HEK293 (cell line): ENCODE measurements at regions not wholly inside any gene's neighbourhood (a gene's known extent, or its start where the extent isn't known, plus 50 kb on each side); places are given as distances from the start of the nearest gene placed in this dataset.

Experiments
- CTCF ChIA-PET: fragments of 350-600 bp; formaldehyde crosslinking; extraction: SDS; loops from one replicate; lab custom pipeline; 2021; ENCODE audit warnings: antibody characterized with exemption; lab: Yijun Ruan, JAX
- POLR2A ChIA-PET: fragments of 300-600 bp; formaldehyde crosslinking; extraction: SDS; loops from one replicate; lab custom pipeline; 2020; ENCODE audit warnings: antibody characterized with exemption, inconsistent platforms; lab: Yijun Ruan, JAX
- H3K27ac ChIP-seq: fragments of 200-500 bp; sonication (Bioruptor generic); 2 replicates; pipeline ENCODE4 v1.5.1; 2014; ENCODE audit warnings: low read depth, low read length, control low read depth, inconsistent platforms; ENCODE audit errors: extremely low read depth
- H3K36me3 ChIP-seq, 2 experiments: fragments of 200-500 bp in 1 of 2; sonication (Bioruptor generic) in 1 of 2; 1 replicate in 1 of 2; 2 replicates in 1 of 2; pipeline ENCODE4 v1.5.1; 2014 to 2017; ENCODE audit warnings: inconsistent platforms in 2 of 2, low read length in 2 of 2; ENCODE audit not compliant: control insufficient read depth in 2 of 2, insufficient read depth in 1 of 2
- H3K4me1 ChIP-seq: fragments of 200-500 bp; sonication (Bioruptor generic); 2 replicates; pipeline ENCODE4 v1.5.1; 2014; ENCODE audit warnings: mild to moderate bottlenecking, low read length, inconsistent platforms; ENCODE audit not compliant: control insufficient read depth, insufficient read depth
- H3K4me3 ChIP-seq: 2 replicates; pipeline ENCODE4 v1.5.1; 2011; ENCODE audit warnings: low read depth, mild to moderate bottlenecking, control low read depth, low read length, moderate library complexity
- H3K9me3 ChIP-seq: fragments of 200-500 bp; sonication (Bioruptor generic); 2 replicates; pipeline ENCODE4 v1.5.1; 2014; ENCODE audit warnings: low read depth, low read length, inconsistent platforms; ENCODE audit not compliant: control insufficient read depth, insufficient read depth
- FEZF1 ChIP-seq: fragments of 450-650 bp; formaldehyde crosslinking; IDR thresholded peaks from 2 replicates; pipeline ENCODE4 v1.5.1; 2016; ENCODE audit warnings: missing biosample characterization, missing genetic modification characterization
- REPIN1 ChIP-seq: fragments of 450-650 bp; formaldehyde crosslinking; IDR thresholded peaks from 2 replicates; pipeline ENCODE4 v1.5.1; 2017; ENCODE audit warnings: missing biosample characterization, missing genetic modification characterization, low read depth
- TSHZ1 ChIP-seq: fragments of 450-650 bp; formaldehyde crosslinking; IDR thresholded peaks from 2 replicates; pipeline ENCODE4 v1.5.1; 2016; ENCODE audit warnings: missing biosample characterization, missing genetic modification characterization, borderline replicate concordance
- ZEB2 ChIP-seq: fragments of 450-650 bp; formaldehyde crosslinking; IDR thresholded peaks from 2 replicates; pipeline ENCODE4 v1.5.1; 2016; ENCODE audit warnings: missing biosample characterization, missing genetic modification characterization
- ZNF146 ChIP-seq: fragments of 450-650 bp; formaldehyde crosslinking; IDR thresholded peaks from 2 replicates; pipeline ENCODE4 v1.5.1; 2016; ENCODE audit warnings: missing biosample characterization, missing genetic modification characterization
- ZNF148 ChIP-seq: fragments of 450-650 bp; formaldehyde crosslinking; IDR thresholded peaks from 2 replicates; pipeline ENCODE4 v1.5.0; 2017; ENCODE audit warnings: missing biosample characterization, missing genetic modification characterization, borderline replicate concordance
- ZNF155 ChIP-seq: fragments of 450-650 bp; formaldehyde crosslinking; IDR thresholded peaks from 2 replicates; pipeline ENCODE4 v1.5.1; 2016; ENCODE audit warnings: missing biosample characterization, missing genetic modification characterization
- ZNF157 ChIP-seq: fragments of 450-650 bp; formaldehyde crosslinking; IDR thresholded peaks from 2 replicates; pipeline ENCODE4 v1.5.1; 2016; ENCODE audit warnings: missing biosample characterization, missing genetic modification characterization
- ZNF202 ChIP-seq: fragments of 450-650 bp; formaldehyde crosslinking; IDR thresholded peaks from 2 replicates; pipeline ENCODE4 v1.5.1; 2016; ENCODE audit warnings: missing biosample characterization, missing genetic modification characterization, borderline replicate concordance
- ZNF221 ChIP-seq: fragments of 450-650 bp; formaldehyde crosslinking; IDR thresholded peaks from 2 replicates; pipeline ENCODE4 v1.5.1; 2017; ENCODE audit warnings: missing biosample characterization, missing genetic modification characterization, borderline replicate concordance
- ZNF510 ChIP-seq: fragments of 450-650 bp; formaldehyde crosslinking; IDR thresholded peaks from 2 replicates; pipeline ENCODE4 v1.5.1; 2018; ENCODE audit warnings: mild to moderate bottlenecking, missing genetic modification characterization, missing biosample characterization; ENCODE audit not compliant: insufficient replicate concordance
- ZNF521 ChIP-seq: fragments of 450-650 bp; formaldehyde crosslinking; IDR thresholded peaks from 2 replicates; pipeline ENCODE4 v1.5.1; 2017; ENCODE audit warnings: missing biosample characterization, mild to moderate bottlenecking, missing genetic modification characterization
- ZNF548 ChIP-seq: fragments of 450-650 bp; formaldehyde crosslinking; IDR thresholded peaks from 2 replicates; pipeline ENCODE4 v1.5.1; 2016; ENCODE audit warnings: missing biosample characterization, missing genetic modification characterization
- ZNF600 ChIP-seq: fragments of 450-650 bp; formaldehyde crosslinking; IDR thresholded peaks from 2 replicates; pipeline ENCODE4 v1.5.1; 2016; ENCODE audit warnings: missing biosample characterization, missing genetic modification characterization
- ZNF76 ChIP-seq: fragments of 450-650 bp; formaldehyde crosslinking; IDR thresholded peaks from 2 replicates; pipeline ENCODE4; 2016; ENCODE audit warnings: low read depth, missing biosample characterization, missing genetic modification characterization, borderline replicate concordance
- ZNF768 ChIP-seq: fragments of 450-650 bp; formaldehyde crosslinking; IDR thresholded peaks from 2 replicates; pipeline ENCODE4 v1.5.1; 2018; ENCODE audit warnings: missing biosample characterization, mild to moderate bottlenecking, missing genetic modification characterization
- ZNF837 ChIP-seq: fragments of 450-650 bp; formaldehyde crosslinking; IDR thresholded peaks from 2 replicates; pipeline ENCODE4 v1.5.1; 2016; ENCODE audit warnings: missing biosample characterization, missing genetic modification characterization
- ZSCAN16 ChIP-seq: fragments of 450-650 bp; formaldehyde crosslinking; IDR thresholded peaks from 2 replicates; pipeline ENCODE4 v1.5.1; 2016; ENCODE audit warnings: missing biosample characterization, missing genetic modification characterization
- ZSCAN5A ChIP-seq: fragments of 450-650 bp; formaldehyde crosslinking; IDR thresholded peaks from 2 replicates; pipeline ENCODE4 v1.5.1; 2016; ENCODE audit warnings: missing biosample characterization, missing genetic modification characterization
- TF ChIP-seq, protein P1 (sequence below): fragments of 450-650 bp; formaldehyde crosslinking; IDR thresholded peaks from 2 replicates; pipeline ENCODE4 v1.5.1; 2016; ENCODE audit warnings: missing biosample characterization, missing genetic modification characterization, borderline replicate concordance
- TF ChIP-seq, protein P2 (sequence below): fragments of 450-650 bp; formaldehyde crosslinking; IDR thresholded peaks from 2 replicates; pipeline ENCODE4 v1.5.1; 2016; ENCODE audit warnings: missing biosample characterization, missing genetic modification characterization
- TF ChIP-seq, protein P3 (sequence below): fragments of 450-650 bp; formaldehyde crosslinking; IDR thresholded peaks from 2 replicates; pipeline ENCODE4 v1.5.1; 2017; ENCODE audit warnings: missing biosample characterization, missing genetic modification characterization

GRCh38 chr11:95688501-95689222, 100.9 kb downstream of the FAM76B start (continued):
- TF ChIP-seq FEZF1 (no peak), ZNF148 (no peak), ZSCAN5A (tag by site-specific recombination) (no peak), ZNF76 (tag by site-specific recombination) (no peak), REPIN1 (tag by site-specific recombination) (no peak), ZNF155 (no peak)

DNA sequence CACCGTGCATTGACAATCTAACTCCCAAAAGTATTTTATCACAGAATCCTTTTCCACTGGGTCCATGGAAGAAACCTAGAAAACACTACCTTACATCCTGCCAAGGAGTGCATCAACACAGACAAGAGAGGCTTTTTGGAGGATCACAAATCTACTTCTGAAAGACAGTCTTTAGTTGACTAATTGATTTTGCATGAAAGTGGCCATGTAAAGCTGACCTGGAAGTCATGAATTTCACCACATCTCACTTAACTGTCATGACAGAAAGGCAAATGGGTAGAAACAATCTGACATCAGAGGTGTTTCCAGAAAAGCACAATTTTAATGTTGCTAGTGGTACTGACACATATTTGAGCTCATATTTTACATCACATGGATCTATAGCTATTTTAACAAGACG, 101.6 kb downstream of the FAM76B start:
- CTCF ChIA-PET: interaction anchor here (0.6 kb wide), 1 partner anchor 624 kb away, joined by 3 read pairs; no protein-coding TSS in a partner anchor
- Histone ChIP-seq H3K4me3 (no peak overlapping the region), H3K27ac (no peak overlapping the region), H3K9me3 (no peaks in the 10 kb centered on the region), H3K36me3 (no peaks in the 10 kb centered on the region)
- POLR2A ChIA-PET: no interaction called here
- TF ChIP-seq, protein P1, sequence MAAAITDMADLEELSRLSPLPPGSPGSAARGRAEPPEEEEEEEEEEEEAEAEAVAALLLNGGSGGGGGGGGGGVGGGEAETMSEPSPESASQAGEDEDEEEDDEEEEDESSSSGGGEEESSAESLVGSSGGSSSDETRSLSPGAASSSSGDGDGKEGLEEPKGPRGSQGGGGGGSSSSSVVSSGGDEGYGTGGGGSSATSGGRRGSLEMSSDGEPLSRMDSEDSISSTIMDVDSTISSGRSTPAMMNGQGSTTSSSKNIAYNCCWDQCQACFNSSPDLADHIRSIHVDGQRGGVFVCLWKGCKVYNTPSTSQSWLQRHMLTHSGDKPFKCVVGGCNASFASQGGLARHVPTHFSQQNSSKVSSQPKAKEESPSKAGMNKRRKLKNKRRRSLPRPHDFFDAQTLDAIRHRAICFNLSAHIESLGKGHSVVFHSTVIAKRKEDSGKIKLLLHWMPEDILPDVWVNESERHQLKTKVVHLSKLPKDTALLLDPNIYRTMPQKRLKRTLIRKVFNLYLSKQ (tag by site-specific recombination): no peak
- TF ChIP-seq, protein P2, sequence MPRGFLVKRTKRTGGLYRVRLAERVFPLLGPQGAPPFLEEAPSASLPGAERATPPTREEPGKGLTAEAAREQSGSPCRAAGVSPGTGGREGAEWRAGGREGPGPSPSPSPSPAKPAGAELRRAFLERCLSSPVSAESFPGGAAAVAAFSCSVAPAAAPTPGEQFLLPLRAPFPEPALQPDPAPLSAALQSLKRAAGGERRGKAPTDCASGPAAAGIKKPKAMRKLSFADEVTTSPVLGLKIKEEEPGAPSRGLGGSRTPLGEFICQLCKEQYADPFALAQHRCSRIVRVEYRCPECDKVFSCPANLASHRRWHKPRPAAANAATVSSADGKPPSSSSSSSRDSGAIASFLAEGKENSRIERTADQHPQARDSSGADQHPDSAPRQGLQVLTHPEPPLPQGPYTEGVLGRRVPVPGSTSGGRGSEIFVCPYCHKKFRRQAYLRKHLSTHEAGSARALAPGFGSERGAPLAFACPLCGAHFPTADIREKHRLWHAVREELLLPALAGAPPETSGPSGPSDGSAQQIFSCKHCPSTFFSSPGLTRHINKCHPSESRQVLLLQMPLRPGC (tag by site-specific recombination): no peak
- TF ChIP-seq ZNF202 (no peak), ZSCAN16 (tag by site-specific recombination) (no peak), FEZF1 (no peak), ZNF837 (no peak), ZNF157 (tag by site-specific recombination) (no peak), ZNF768 (tag by site-specific recombination) (no peak), ZEB2 (tag by site-specific recombination) (no peak), ZNF510 (no peak)
- TF ChIP-seq, all 188 proteins: peak for 0
- H3K4me1 ChIP-seq: no peaks in the 10 kb centered on the region

DNA sequence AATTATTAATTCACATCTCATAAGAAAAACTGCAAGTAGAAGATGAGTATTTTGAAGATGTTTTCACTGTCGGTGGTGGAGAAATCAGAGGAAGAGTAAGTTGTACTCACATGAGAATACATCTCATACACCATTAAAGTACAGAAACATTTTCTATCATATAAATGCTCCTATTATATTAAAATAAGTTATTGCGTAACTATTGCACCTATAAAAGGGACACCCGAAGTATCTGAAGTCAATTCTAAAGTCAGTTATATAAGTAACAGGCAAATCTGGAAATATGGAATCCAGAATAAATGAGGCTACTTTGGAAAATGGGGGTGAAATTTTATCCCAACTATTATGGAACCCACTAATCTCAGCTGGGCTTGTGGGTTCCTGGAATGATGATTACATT, 103.3 kb downstream of the FAM76B start:
- Histone ChIP-seq H3K9me3 (no peaks in the 10 kb centered on the region), H3K36me3 (no peaks in the 10 kb centered on the region), H3K4me1 (no peaks in the 10 kb centered on the region), H3K27ac (no peak overlapping the region), H3K4me3 (no peak overlapping the region)
- CTCF ChIA-PET: interaction anchor here (0.6 kb wide), 1 partner anchor 377 kb away, joined by 3 read pairs; no protein-coding TSS in a partner anchor
- POLR2A ChIA-PET: no interaction called here
- TF ChIP-seq ZNF146 (tag by site-specific recombination) (no peak), ZNF548 (tag by site-specific recombination) (no peak), ZNF521 (tag by site-specific recombination) (no peak), ZNF221 (no peak), TSHZ1 (tag by site-specific recombination) (no peak), ZNF600 (tag by site-specific recombination) (no peak)
- TF ChIP-seq, protein P3, sequence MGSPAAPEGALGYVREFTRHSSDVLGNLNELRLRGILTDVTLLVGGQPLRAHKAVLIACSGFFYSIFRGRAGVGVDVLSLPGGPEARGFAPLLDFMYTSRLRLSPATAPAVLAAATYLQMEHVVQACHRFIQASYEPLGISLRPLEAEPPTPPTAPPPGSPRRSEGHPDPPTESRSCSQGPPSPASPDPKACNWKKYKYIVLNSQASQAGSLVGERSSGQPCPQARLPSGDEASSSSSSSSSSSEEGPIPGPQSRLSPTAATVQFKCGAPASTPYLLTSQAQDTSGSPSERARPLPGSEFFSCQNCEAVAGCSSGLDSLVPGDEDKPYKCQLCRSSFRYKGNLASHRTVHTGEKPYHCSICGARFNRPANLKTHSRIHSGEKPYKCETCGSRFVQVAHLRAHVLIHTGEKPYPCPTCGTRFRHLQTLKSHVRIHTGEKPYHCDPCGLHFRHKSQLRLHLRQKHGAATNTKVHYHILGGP (tag by site-specific recombination): no peak
